ENCODE measurements at regions not wholly inside any gene's neighbourhood (a gene's known extent, or its start where the extent isn't known, plus 50 kb on each side); places are given as distances from the start of the nearest gene placed in this dataset.

GRCh38 chr9:107542411-107543157 is 53.0 kb upstream of the KLF4 start:
- H3K4me1 Mint-ChIP-seq (ENCODE audit: low read depth, unreplicated experiment): no peaks in the 10 kb centered on the region
- H3K27me3 ChIP-seq (ENCODE audit: insufficient read depth, low read length): no peaks in the 10 kb centered on the region
- DNase-seq (ENCODE audit: low read depth) (peak; percentile 9), FAIRE-seq (no peak)
- H3K4me3 Mint-ChIP-seq (ENCODE audit: unreplicated experiment): no peak overlapping the region
- no peak overlapping the region for H3K27ac ChIP-seq (ENCODE audit: low read depth, low read length)
- TF ChIP-seq, protein P1, sequence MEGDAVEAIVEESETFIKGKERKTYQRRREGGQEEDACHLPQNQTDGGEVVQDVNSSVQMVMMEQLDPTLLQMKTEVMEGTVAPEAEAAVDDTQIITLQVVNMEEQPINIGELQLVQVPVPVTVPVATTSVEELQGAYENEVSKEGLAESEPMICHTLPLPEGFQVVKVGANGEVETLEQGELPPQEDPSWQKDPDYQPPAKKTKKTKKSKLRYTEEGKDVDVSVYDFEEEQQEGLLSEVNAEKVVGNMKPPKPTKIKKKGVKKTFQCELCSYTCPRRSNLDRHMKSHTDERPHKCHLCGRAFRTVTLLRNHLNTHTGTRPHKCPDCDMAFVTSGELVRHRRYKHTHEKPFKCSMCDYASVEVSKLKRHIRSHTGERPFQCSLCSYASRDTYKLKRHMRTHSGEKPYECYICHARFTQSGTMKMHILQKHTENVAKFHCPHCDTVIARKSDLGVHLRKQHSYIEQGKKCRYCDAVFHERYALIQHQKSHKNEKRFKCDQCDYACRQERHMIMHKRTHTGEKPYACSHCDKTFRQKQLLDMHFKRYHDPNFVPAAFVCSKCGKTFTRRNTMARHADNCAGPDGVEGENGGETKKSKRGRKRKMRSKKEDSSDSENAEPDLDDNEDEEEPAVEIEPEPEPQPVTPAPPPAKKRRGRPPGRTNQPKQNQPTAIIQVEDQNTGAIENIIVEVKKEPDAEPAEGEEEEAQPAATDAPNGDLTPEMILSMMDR (IDR thresholded peaks at IDR 0.05; ENCODE audit: insufficient read depth, low read depth, low read length): no peak
- TF ChIP-seq EZH2 (IDR thresholded peaks at IDR 0.05; ENCODE audit: insufficient read depth, low read length): no peak
- no peak overlapping the region for H3K27ac Mint-ChIP-seq (ENCODE audit: unreplicated experiment)
- H3K4me1 ChIP-seq (ENCODE audit: insufficient read depth, low read length): no peaks in the 10 kb centered on the region
- no peak overlapping the region for H2AFZ ChIP-seq (ENCODE audit: low read depth, low read length)
- no peak overlapping the region for H3K9ac ChIP-seq (ENCODE audit: low read length)
- H3K4me2 ChIP-seq (ENCODE audit: low read length): no peak overlapping the region
- H3K4me3 ChIP-seq (ENCODE audit: insufficient read depth, low read depth, low read length): no peak overlapping the region
- no peaks in the 10 kb centered on the region for H3K36me3 Mint-ChIP-seq (ENCODE audit: low read depth, unreplicated experiment)
- H3K9me3 Mint-ChIP-seq (ENCODE audit: unreplicated experiment): no peaks in the 10 kb centered on the region
- H3K27me3 Mint-ChIP-seq (ENCODE audit: low read depth, unreplicated experiment): peaks cover 6% of the 10 kb centered on the region
- no peaks in the 10 kb centered on the region for H3K79me2 ChIP-seq (ENCODE audit: insufficient read depth, low read length)
- H3K9me3 ChIP-seq (ENCODE audit: insufficient read depth, low read depth, low read length): no peaks in the 10 kb centered on the region
- no peaks in the 10 kb centered on the region for H4K20me1 ChIP-seq (ENCODE audit: insufficient read depth, low read length)
- no peaks in the 10 kb centered on the region for H3K36me3 ChIP-seq (ENCODE audit: insufficient read depth, low read length)

GRCh38 chr9:107541523-107541922 is 52.0 kb upstream of the KLF4 start:
- no peaks in the 10 kb centered on the region for H3K36me3 ChIP-seq (ENCODE audit: insufficient read depth, low read length)
- TF ChIP-seq, protein P1 (IDR thresholded peaks at IDR 0.05; ENCODE audit: insufficient read depth, low read depth, low read length): no peak
- no peak for TF ChIP-seq EZH2 (IDR thresholded peaks at IDR 0.05; ENCODE audit: insufficient read depth, low read length)
- no peak overlapping the region for H3K27ac Mint-ChIP-seq (ENCODE audit: unreplicated experiment)
- FAIRE-seq (no peak), DNase-seq (ENCODE audit: low read depth) (no peak)
- H3K9me3 Mint-ChIP-seq (ENCODE audit: unreplicated experiment): no peaks in the 10 kb centered on the region
- no peak overlapping the region for H3K4me2 ChIP-seq (ENCODE audit: low read length)
- H3K27me3 ChIP-seq (ENCODE audit: insufficient read depth, low read length): no peaks in the 10 kb centered on the region
- H3K27ac ChIP-seq (ENCODE audit: low read depth, low read length): no peak overlapping the region
- peaks cover 6% of the 10 kb centered on the region for H3K27me3 Mint-ChIP-seq (ENCODE audit: low read depth, unreplicated experiment)
- no peak overlapping the region for H3K4me3 Mint-ChIP-seq (ENCODE audit: unreplicated experiment)
- no peak overlapping the region for H3K9ac ChIP-seq (ENCODE audit: low read length)
- H3K36me3 Mint-ChIP-seq (ENCODE audit: low read depth, unreplicated experiment): no peaks in the 10 kb centered on the region
- H4K20me1 ChIP-seq (ENCODE audit: insufficient read depth, low read length): no peaks in the 10 kb centered on the region
- no peaks in the 10 kb centered on the region for H3K9me3 ChIP-seq (ENCODE audit: insufficient read depth, low read depth, low read length)
- H3K4me1 Mint-ChIP-seq (ENCODE audit: low read depth, unreplicated experiment): no peaks in the 10 kb centered on the region
- no peak overlapping the region for H2AFZ ChIP-seq (ENCODE audit: low read depth, low read length)
- H3K4me1 ChIP-seq (ENCODE audit: insufficient read depth, low read length): no peaks in the 10 kb centered on the region
- no peak overlapping the region for H3K4me3 ChIP-seq (ENCODE audit: insufficient read depth, low read depth, low read length)
- H3K79me2 ChIP-seq (ENCODE audit: insufficient read depth, low read length): no peaks in the 10 kb centered on the region

- Histone ChIP-seq H3K36me3 (ENCODE audit: insufficient read depth, low read length) (no peaks in the 10 kb centered on the region), H3K9me3 (ENCODE audit: insufficient read depth, low read depth, low read length) (no peaks in the 10 kb centered on the region), H3K4me1 (ENCODE audit: insufficient read depth, low read length) (no peaks in the 10 kb centered on the region), H3K9ac (ENCODE audit: low read length) (no peak overlapping the region), H3K27ac (ENCODE audit: low read depth, low read length) (no peak overlapping the region), H2AFZ (ENCODE audit: low read depth, low read length) (no peak overlapping the region), H4K20me1 (ENCODE audit: insufficient read depth, low read length) (no peaks in the 10 kb centered on the region), H3K4me2 (ENCODE audit: low read length) (no peak overlapping the region), H3K79me2 (ENCODE audit: insufficient read depth, low read length) (no peaks in the 10 kb centered on the region), H3K27me3 (ENCODE audit: insufficient read depth, low read length) (no peaks in the 10 kb centered on the region), H3K4me3 (ENCODE audit: insufficient read depth, low read depth, low read length) (no peak overlapping the region)
- Mint-ChIP-seq H3K9me3 (ENCODE audit: unreplicated experiment) (no peaks in the 10 kb centered on the region), H3K27me3 (ENCODE audit: low read depth, unreplicated experiment) (peaks cover 2% of the 10 kb centered on the region), H3K4me3 (ENCODE audit: unreplicated experiment) (no peak overlapping the region), H3K27ac (ENCODE audit: unreplicated experiment) (no peak overlapping the region), H3K36me3 (ENCODE audit: low read depth, unreplicated experiment) (no peaks in the 10 kb centered on the region), H3K4me1 (ENCODE audit: low read depth, unreplicated experiment) (no peaks in the 10 kb centered on the region)
- FAIRE-seq (no peak), DNase-seq (ENCODE audit: low read depth) (no peak)
- TF ChIP-seq EZH2 (IDR thresholded peaks at IDR 0.05; ENCODE audit: insufficient read depth, low read length): no peak
- TF ChIP-seq, protein P1 (IDR thresholded peaks at IDR 0.05; ENCODE audit: insufficient read depth, low read depth, low read length): no peak
These were observed 50.6 kb upstream of the KLF4 start for GRCh38 chr9:107540164-107540561.

All from astrocyte (in vitro differentiated cells and primary cell).